Hepatocyte (in vitro differentiated cells): ENCODE measurements at regions not wholly inside any gene's neighbourhood (a gene's known extent, or its start where the extent isn't known, plus 50 kb on each side); places are given as distances from the start of the nearest gene placed in this dataset.

Source experiments
- CTCF ChIP-seq: fragments of 200-600 bp; sonication (generic); IDR thresholded peaks from 2 replicates; pipeline ENCODE4 v1.5.1; 2016; ENCODE audit warnings: antibody characterized with exemption, mild to moderate bottlenecking; ENCODE audit not compliant: poor library complexity
- EZH2 ChIP-seq: fragments of 200-600 bp; sonication (generic); IDR thresholded peaks from 2 replicates; pipeline ENCODE4 v1.6.1; 2016; ENCODE audit warnings: antibody characterized with exemption, mild to moderate bottlenecking, borderline replicate concordance
- EZH2phosphoT487 ChIP-seq: fragments of 200-600 bp; sonication (generic); IDR thresholded peaks from one replicate; pipeline ENCODE4 v1.6.1; 2018; ENCODE audit warnings: antibody characterized with exemption, mild to moderate bottlenecking, low read depth, moderate library complexity; ENCODE audit not compliant: unreplicated experiment, severe bottlenecking

- TF ChIP-seq EZH2phosphoT487: no peak
- TF ChIP-seq CTCF: no peak
- no peak for TF ChIP-seq EZH2
Measured at GRCh38 chr21:41593760-41594138, 85.8 kb upstream of the TMPRSS2 start.
